SKM-1 treated with dmso at 0.1 percent for 144 hours (cell line): ENCODE measurements at regions not wholly inside any gene's neighbourhood (a gene's known extent, or its start where the extent isn't known, plus 50 kb on each side); places are given as distances from the start of the nearest gene placed in this dataset.

Source experiments
- DNase-seq: peaks from one replicate; lab custom pipeline; 2025; ENCODE audit not compliant: unreplicated experiment; lab: John Stamatoyannopoulos, UW

GRCh38 chr10:43809211-43809930 lies 160.7 kb upstream of the ZNF32 start:
- no peak for DNase-seq

DNA sequence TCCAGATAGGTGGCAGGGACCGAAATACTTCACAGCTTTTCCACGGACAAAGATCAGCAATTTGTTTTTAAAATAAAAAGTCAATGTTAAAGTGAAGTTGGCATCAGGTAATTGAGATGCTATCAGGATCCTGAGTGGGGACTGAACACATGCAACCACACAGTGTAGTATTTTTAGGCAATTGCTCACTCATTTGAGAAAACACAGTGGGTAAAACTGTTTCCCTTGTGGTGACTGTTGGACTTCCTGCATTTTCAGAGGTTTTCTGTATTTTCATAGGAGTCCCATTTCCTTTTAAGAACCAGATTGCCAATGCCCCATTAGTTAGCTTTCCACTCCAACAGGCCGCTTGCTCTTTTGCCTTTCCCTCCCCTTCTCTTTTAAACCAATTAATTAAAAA lies 159.5 kb upstream of the ZNF32 start:
- no peak for DNase-seq

- no peak for DNase-seq
Observed at GRCh38 chr10:43806831-43807640, 158.4 kb upstream of the ZNF32 start.

GRCh38 chr10:43803791-43804190 lies 155.1 kb upstream of the ZNF32 start:
- no peak for DNase-seq

GRCh38 chr10:43802988-43803696 lies 154.5 kb upstream of the ZNF32 start:
- no peak for DNase-seq

GRCh38 chr10:43801626-43802025 lies 152.9 kb upstream of the ZNF32 start:
- DNase-seq: no peak

DNA sequence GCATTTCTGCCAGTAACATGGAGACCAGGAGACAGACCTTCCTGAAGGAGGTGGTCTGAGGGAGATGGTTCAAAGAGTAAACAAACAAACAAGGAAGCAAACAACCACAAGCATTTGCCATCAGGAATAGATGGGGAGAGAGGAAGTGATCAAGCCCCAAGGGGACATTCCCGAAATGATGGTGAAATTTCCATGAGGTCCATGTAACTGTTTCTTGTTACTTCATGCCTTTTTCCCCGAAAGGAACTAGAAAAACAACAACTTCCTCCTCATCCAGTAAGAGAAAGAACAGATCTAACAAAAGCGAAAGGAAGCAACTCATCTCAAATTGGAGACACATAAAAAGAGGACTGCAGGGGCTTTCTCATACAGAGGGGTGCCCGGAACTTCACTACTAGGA lies 152.5 kb upstream of the ZNF32 start:
- DNase-seq: no peak

GRCh38 chr10:43796781-43797180 lies 148.1 kb upstream of the ZNF32 start:
- no peak for DNase-seq

DNA sequence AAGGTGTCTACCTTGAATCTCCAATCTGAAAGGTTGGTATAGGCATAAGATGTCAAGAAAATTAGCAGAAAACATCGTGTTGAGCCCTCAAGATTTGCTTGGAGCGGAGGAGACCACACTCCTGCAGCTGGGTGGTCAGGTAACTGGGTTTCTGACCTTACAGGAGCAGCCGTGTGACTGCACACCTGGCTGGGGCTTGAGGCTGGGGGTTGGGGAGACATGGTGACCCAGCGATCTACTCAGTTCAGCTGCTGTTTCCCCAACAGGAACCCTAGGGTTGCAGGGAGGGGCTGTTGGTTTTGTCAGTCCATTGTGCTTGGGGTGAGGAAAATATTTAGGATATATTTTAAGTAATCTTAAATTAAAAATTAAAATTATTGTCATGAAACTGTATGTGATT lies 147.0 kb upstream of the ZNF32 start:
- no peak for DNase-seq

DNA sequence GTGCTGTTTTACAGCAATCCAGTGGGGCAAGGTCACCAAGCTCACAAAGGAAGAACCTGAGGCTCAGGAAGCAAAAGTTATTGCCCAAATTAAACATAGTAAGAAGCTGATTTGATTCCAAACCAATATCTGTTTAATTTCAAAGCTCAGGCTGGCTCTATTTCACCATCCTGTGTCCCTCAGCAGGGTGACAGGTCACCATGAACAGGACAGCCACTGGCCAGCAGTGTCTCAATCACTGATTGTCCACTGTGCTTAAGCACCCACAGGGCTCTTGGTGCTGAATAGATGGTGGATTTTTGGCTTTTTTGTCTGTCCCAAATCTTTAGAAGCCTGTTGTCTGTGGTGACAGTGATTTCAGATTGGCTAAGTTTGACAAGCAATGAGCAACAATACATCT lies 146.4 kb upstream of the ZNF32 start:
- no peak for DNase-seq

DNA sequence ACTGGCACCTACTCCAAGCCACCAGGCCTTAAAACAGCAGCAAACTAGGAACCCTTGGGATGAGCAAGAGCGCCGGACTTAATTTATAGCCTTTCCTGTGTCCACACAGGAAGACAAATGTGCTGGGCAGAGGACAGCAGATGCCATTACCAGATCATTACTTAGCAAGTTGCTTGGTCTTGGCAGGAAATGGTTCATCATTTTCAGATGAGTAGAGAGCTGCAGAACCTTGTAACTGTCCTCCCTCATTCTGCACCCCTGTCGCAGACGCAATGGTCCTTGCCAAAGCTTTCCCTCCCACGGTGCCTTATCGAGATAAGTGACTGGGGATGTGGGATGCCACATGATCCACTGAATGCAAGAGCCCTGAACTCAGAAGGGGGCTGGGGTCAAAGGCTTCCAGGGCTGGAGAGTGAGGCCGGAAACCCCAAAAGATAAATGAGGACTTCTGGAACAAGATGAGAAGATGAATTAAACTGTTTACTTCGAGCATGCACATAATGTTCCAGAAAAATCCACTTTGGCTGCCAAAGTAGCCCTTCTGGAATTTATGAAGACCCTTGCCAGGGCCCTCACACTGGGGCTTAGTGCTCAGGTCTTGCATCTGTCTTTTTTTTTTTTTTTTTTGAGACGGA lies 145.6 kb upstream of the ZNF32 start:
- no peak for DNase-seq

DNA sequence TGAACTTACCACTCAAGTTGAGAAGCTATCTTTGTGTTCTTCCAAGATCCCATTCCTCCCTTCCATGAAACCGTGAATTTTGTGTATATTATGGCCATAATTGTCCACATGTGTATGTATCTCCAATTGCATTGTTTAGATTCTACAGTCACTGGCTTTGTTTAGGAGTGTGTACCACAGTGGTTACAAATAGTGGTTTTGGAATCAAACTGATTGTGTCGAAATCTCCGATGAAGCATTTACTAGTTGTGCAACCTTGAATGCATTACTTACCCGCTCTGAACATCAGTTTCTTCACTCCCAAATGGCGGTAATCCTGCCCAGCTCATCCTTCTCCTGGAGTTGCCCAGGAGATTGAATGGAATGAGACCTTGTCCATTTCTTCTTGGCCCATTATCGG lies 145.0 kb upstream of the ZNF32 start:
- DNase-seq: no peak

GRCh38 chr10:43790147-43790546 lies 141.5 kb upstream of the ZNF32 start:
- DNase-seq: no peak

- no peak for DNase-seq
Observed at GRCh38 chr10:43785252-43785651, 136.6 kb upstream of the ZNF32 start.

DNA sequence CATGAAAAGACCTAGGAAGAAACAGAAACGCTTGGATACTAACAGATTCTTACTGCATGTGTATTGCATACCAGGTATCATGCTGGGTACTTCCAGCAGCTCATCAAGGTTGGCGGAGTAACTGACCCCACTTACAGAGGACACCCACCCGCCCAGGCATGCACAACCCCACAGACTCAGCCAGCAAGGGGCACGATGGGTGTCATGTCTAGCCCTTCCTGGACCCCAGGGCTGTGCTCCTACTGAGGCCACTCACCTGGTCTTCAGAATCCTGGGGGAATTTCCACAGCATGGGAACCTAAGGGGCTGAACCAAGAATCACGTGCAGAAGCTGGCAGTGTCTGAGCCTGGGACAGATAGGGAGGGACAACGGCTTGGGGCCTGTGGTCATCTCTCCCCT lies 134.1 kb upstream of the ZNF32 start:
- DNase-seq: no peak

DNA sequence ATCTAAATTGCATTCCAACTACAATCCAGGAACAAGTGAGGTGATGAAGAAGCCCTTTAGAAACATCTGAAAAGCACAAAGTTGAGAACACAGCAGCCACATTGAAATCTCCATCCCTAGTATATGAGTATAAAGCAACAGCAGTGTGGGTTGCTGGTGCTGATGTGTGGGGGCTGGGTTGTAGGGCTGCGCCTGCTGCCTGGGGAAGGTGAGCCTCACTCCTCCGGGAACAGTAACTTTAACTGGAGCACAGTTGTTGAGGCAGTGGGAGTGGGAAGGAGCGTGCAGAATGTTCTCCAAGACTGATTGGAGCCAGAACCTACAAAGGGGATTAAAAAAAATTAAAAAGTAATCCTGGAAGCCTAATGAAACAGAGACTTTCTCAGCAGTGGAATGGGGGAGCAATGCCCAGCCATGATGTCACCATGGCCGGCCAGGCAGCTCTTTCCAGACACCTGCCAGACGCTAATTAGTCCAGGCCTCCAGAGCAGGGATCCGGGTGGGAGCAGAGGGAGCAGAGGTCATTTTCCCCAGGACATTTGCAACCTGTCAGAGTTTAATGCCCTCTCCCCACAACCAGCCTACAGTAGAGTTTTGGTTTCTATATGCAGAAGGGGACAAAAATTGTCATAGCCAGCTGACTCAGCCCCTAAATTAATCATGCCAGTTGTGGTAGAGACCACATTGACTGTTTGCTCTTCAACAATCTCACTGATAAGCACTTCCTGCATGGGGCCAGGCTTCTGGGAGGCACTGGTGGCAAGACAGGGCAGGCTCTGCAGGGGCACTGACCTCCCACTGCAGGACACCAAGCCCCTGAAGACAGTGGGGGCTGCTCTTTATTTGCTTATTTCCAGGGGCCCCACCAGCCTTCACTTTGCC lies 133.0 kb upstream of the ZNF32 start:
- no peak for DNase-seq

DNA sequence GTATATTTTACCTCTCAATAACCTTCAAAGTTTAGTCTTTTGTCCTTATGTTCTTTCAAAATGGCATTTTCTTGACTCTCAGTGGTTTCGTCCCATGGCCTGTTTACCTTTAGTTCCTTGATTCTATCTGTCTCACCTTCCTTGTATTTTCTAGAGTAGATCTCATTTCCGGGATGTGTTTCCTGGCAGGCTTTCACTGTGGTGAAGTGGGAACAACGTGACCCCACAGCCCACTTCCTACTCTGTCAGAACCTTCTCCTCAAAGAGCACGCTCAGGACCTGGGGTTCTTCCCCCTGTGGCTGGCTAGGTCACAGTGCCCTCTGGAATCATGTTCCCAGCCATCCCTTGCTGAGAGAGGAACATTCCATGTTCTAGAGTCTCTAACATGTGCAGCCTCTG lies 129.9 kb upstream of the ZNF32 start:
- no peak for DNase-seq

- no peak for DNase-seq
Observed at GRCh38 chr10:43775384-43775783, 126.7 kb upstream of the ZNF32 start.

DNA sequence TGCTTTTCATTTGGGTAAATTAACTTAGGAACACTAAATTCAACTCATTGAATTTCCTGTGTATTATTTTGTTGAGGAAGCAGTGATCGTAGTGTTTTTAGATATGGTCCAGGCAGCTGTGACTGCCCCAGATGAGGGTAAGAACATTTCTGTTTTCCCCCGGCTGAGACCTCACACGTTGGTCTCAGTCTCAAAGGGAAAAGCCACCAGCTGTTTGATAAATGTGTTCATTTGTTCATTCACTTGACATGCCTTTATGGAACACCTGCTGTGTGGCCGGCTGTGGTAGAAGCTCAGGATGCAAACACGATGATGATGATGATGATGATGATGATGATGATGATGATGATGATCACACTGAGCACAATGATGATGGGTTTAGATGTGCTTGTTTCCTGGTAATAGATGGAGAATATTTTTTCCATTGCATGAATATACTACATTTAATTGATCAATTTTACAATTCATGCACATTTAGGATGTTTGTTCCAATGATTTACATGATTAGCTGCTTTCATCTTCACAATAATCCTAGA lies 125.6 kb upstream of the ZNF32 start:
- DNase-seq: no peak

- DNase-seq: no peak
Observed at GRCh38 chr10:43773736-43774135, 125.1 kb upstream of the ZNF32 start.
